ENCODE measurements at regions not wholly inside any gene's neighbourhood (a gene's known extent, or its start where the extent isn't known, plus 50 kb on each side); places are given as distances from the start of the nearest gene placed in this dataset.

GRCh38 chr4:19119904-19120560 lies 1098.5 kb upstream of the LCORL start:
- Mint-ChIP-seq H3K4me1 (ENCODE audit: low read depth, unreplicated experiment) (no peaks in the 10 kb centered on the region), H3K36me3 (ENCODE audit: unreplicated experiment) (no peaks in the 10 kb centered on the region), H3K4me3 (ENCODE audit: unreplicated experiment) (no peak overlapping the region), H3K9me3 (ENCODE audit: unreplicated experiment) (peaks cover 4% of the 10 kb centered on the region), H3K27me3 (ENCODE audit: unreplicated experiment) (peaks cover 2% of the 10 kb centered on the region), H3K27ac (ENCODE audit: unreplicated experiment) (no peak overlapping the region)
- DNase-seq: no peak
- TF ChIP-seq CTCF (IDR thresholded peaks at IDR 0.05; ENCODE audit: partially characterized antibody, unreplicated experiment): no peak

GRCh38 chr4:19117022-19117421 lies 1095.5 kb upstream of the LCORL start:
- Mint-ChIP-seq H3K36me3 (ENCODE audit: unreplicated experiment) (no peaks in the 10 kb centered on the region), H3K27ac (ENCODE audit: unreplicated experiment) (no peak overlapping the region), H3K27me3 (ENCODE audit: unreplicated experiment) (no peaks in the 10 kb centered on the region), H3K4me3 (ENCODE audit: unreplicated experiment) (no peak overlapping the region), H3K9me3 (ENCODE audit: unreplicated experiment) (no peaks in the 10 kb centered on the region), H3K4me1 (ENCODE audit: low read depth, unreplicated experiment) (no peaks in the 10 kb centered on the region)
- no peak for DNase-seq
- no peak for TF ChIP-seq CTCF (IDR thresholded peaks at IDR 0.05; ENCODE audit: partially characterized antibody, unreplicated experiment)

DNA sequence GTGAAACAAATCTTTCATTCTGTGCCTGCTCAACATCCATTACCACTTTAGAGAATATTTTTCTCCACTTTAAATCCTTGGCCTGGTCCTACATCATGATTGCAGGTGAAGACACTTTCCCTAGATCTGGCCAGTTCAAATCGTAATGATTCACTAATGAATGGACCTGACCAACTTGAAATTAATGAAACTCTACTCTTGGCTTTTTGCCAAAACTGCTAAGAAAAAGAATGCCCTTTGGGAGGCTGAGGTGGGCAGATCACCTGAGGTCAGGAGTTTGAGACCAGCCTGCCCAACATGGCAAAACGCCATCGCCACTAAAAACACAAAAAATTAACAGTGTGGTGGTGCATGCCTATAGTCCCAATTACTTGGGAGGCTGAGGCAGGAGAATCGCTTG lies 1082.6 kb upstream of the LCORL start:
- no peaks in the 10 kb centered on the region for H3K9me3 Mint-ChIP-seq (ENCODE audit: unreplicated experiment)
- no peaks in the 10 kb centered on the region for H3K4me1 Mint-ChIP-seq (ENCODE audit: low read depth, unreplicated experiment)

GRCh38 chr4:19095491-19096046 lies 1074.0 kb upstream of the LCORL start:
- H3K27me3 Mint-ChIP-seq (ENCODE audit: unreplicated experiment): no peaks in the 10 kb centered on the region
- H3K27ac Mint-ChIP-seq (ENCODE audit: unreplicated experiment): no peak overlapping the region
- no peak for TF ChIP-seq CTCF (IDR thresholded peaks at IDR 0.05; ENCODE audit: partially characterized antibody, unreplicated experiment)
- H3K4me3 Mint-ChIP-seq (ENCODE audit: unreplicated experiment): no peak overlapping the region
- no peaks in the 10 kb centered on the region for H3K36me3 Mint-ChIP-seq (ENCODE audit: unreplicated experiment)
- H3K4me1 Mint-ChIP-seq (ENCODE audit: low read depth, unreplicated experiment): no peaks in the 10 kb centered on the region
- no peak for DNase-seq
- H3K9me3 Mint-ChIP-seq (ENCODE audit: unreplicated experiment): no peaks in the 10 kb centered on the region

More for the DNA sequence above, 1082.6 kb upstream of the LCORL start:
- Mint-ChIP-seq H3K27me3 (ENCODE audit: unreplicated experiment) (no peaks in the 10 kb centered on the region), H3K4me3 (ENCODE audit: unreplicated experiment) (no peak overlapping the region), H3K27ac (ENCODE audit: unreplicated experiment) (no peak overlapping the region), H3K36me3 (ENCODE audit: unreplicated experiment) (no peaks in the 10 kb centered on the region)
- DNase-seq: no peak
- no peak for TF ChIP-seq CTCF (IDR thresholded peaks at IDR 0.05; ENCODE audit: partially characterized antibody, unreplicated experiment)

DNA sequence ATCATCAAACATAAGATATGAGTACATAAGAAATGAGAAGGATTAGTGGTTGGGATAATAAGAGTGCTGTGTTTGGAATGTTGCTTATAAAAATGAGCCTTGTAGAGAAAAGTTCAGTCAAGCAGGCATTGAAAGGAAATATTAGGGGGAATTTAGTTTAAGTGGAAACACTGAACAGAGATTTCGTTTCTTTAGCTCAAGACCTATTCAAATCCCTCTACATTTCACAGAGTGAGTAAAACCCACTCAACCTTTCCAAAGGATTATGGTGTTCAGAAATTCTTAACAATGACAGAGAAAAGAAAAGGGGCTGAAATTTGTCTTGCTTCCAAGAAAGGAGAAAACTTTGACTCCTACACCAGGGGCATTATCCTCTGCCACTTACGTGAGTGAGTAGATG lies 1072.4 kb upstream of the LCORL start:
- Mint-ChIP-seq H3K27ac (ENCODE audit: unreplicated experiment) (no peak overlapping the region), H3K4me3 (ENCODE audit: unreplicated experiment) (no peak overlapping the region), H3K36me3 (ENCODE audit: unreplicated experiment) (no peaks in the 10 kb centered on the region), H3K9me3 (ENCODE audit: unreplicated experiment) (no peaks in the 10 kb centered on the region), H3K4me1 (ENCODE audit: low read depth, unreplicated experiment) (no peaks in the 10 kb centered on the region), H3K27me3 (ENCODE audit: unreplicated experiment) (no peaks in the 10 kb centered on the region)
- no peak for TF ChIP-seq CTCF (IDR thresholded peaks at IDR 0.05; ENCODE audit: partially characterized antibody, unreplicated experiment)
- no peak for DNase-seq

All from glutamatergic neuron (in vitro differentiated cells).